Progenitor cell of endocrine pancreas (in vitro differentiated cells): ENCODE measurements at regions not wholly inside any gene's neighbourhood (a gene's known extent, or its start where the extent isn't known, plus 50 kb on each side); places are given as distances from the start of the nearest gene placed in this dataset.

ENCODE experiments used
- DNase-seq: peaks from one replicate; pipeline ENCODE4 v3.0.0; 2021; ENCODE audit warnings: low spot score; ENCODE audit not compliant: unreplicated experiment
- H3K27ac Mint-ChIP-seq: 2 replicates; pipeline ENCODE4 v1.8.0; 2021; ENCODE audit warnings: mild to moderate bottlenecking, moderate library complexity, mixed read lengths
- H3K27me3 Mint-ChIP-seq: 2 replicates; pipeline ENCODE4 v1.8.0; 2021; ENCODE audit warnings: mixed read lengths
- H3K36me3 Mint-ChIP-seq: 2 replicates; pipeline ENCODE4 v1.8.0; 2022; ENCODE audit warnings: mixed read lengths; ENCODE audit not compliant: insufficient read depth
- H3K4me1 Mint-ChIP-seq: 2 replicates; pipeline ENCODE4 v1.8.0; 2021; ENCODE audit warnings: low read depth, mixed read lengths
- H3K4me3 Mint-ChIP-seq: 2 replicates; pipeline ENCODE4 v1.8.0; 2021; ENCODE audit warnings: low read depth, mild to moderate bottlenecking, moderate library complexity, mixed read lengths
- H3K9me3 Mint-ChIP-seq: 2 replicates; pipeline ENCODE4 v1.8.0; 2021; ENCODE audit warnings: low read depth, mixed read lengths
- CTCF ChIP-seq: fragments of 200-600 bp; sonication (generic); IDR thresholded peaks from one replicate; pipeline ENCODE4 v1.5.0; 2021; ENCODE audit warnings: antibody characterized with exemption, mild to moderate bottlenecking; ENCODE audit not compliant: unreplicated experiment

GRCh38 chr2:217515615-217516309 lies 487.0 kb downstream of the TNS1 start:
- H3K9me3 Mint-ChIP-seq = no peaks in the 10 kb centered on the region
- H3K27me3 Mint-ChIP-seq = no peaks in the 10 kb centered on the region
- no peak for TF ChIP-seq CTCF
- H3K36me3 Mint-ChIP-seq = no peaks in the 10 kb centered on the region
- H3K4me3 Mint-ChIP-seq = no peak overlapping the region
- H3K27ac Mint-ChIP-seq = peak overlapping the region; percentile 60
- no peak for DNase-seq
- peaks cover 16% of the 10 kb centered on the region for H3K4me1 Mint-ChIP-seq

DNA sequence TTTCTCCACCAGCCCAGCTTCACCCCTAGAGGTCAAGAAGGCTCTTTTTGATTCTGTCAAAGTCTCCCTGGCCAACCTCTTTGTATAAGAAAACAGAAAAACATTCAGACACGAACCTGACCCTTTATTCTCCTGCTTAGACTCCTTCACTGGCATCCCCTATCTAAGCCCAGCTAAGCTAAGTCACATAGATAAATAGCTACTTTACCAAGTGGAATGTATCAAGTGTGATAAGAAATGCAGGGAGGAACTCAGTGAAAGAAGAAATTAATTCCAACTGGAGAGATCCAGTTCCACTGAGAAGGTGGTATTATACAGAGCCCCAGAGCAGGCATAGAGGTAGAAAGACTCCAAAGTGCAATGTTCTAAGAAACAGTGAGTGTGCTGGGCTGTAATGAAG lies 489.5 kb downstream of the TNS1 start:
- Mint-ChIP-seq H3K4me3 (no peak overlapping the region), H3K27me3 (no peaks in the 10 kb centered on the region), H3K4me1 (peaks cover 26% of the 10 kb centered on the region), H3K36me3 (no peaks in the 10 kb centered on the region), H3K27ac (no peak overlapping the region), H3K9me3 (no peaks in the 10 kb centered on the region)
- DNase-seq = no peak
- TF ChIP-seq CTCF = no peak

GRCh38 chr2:217512728-217513127 lies 490.1 kb downstream of the TNS1 start:
- no peaks in the 10 kb centered on the region for H3K27me3 Mint-ChIP-seq
- TF ChIP-seq CTCF = no peak
- H3K27ac Mint-ChIP-seq = no peak overlapping the region
- H3K4me1 Mint-ChIP-seq = peaks cover 26% of the 10 kb centered on the region
- no peak overlapping the region for H3K4me3 Mint-ChIP-seq
- DNase-seq = no peak
- H3K36me3 Mint-ChIP-seq = no peaks in the 10 kb centered on the region
- peaks cover 3% of the 10 kb centered on the region for H3K9me3 Mint-ChIP-seq

- Mint-ChIP-seq H3K4me3 (no peak overlapping the region), H3K27me3 (no peaks in the 10 kb centered on the region), H3K4me1 (peaks cover 26% of the 10 kb centered on the region), H3K9me3 (peaks cover 3% of the 10 kb centered on the region), H3K27ac (no peak overlapping the region), H3K36me3 (no peaks in the 10 kb centered on the region)
- DNase-seq = no peak
- TF ChIP-seq CTCF = no peak
Observed at GRCh38 chr2:217512259-217512658, 490.5 kb downstream of the TNS1 start.

- no peak for DNase-seq
- Mint-ChIP-seq H3K27me3 (no peaks in the 10 kb centered on the region), H3K27ac (no peak overlapping the region), H3K4me1 (peaks cover 26% of the 10 kb centered on the region), H3K36me3 (no peaks in the 10 kb centered on the region), H3K4me3 (no peak overlapping the region), H3K9me3 (peaks cover 3% of the 10 kb centered on the region)
- TF ChIP-seq CTCF = no peak
Observed at GRCh38 chr2:217511850-217512249, 490.9 kb downstream of the TNS1 start.
